ENCODE measurements at regions not wholly inside any gene's neighbourhood (a gene's known extent, or its start where the extent isn't known, plus 50 kb on each side); places are given as distances from the start of the nearest gene placed in this dataset.

GRCh38 chr6:80482056-80482455, 375.6 kb downstream of the BCKDHB start:
- TF ChIP-seq EZH2 (IDR thresholded peaks at IDR 0.05; ENCODE audit: insufficient read depth, poor library complexity, severe bottlenecking) (no peak), EZH2phosphoT487 (IDR thresholded peaks at IDR 0.05; ENCODE audit: insufficient read depth, low read depth) (no peak)
- no peak overlapping the region for H2AFZ ChIP-seq
- no peaks in the 10 kb centered on the region for H3K9me3 ChIP-seq (ENCODE audit: low read depth)
- H3K4me3 ChIP-seq = no peak overlapping the region
- no peak for DNase-seq
- H3K36me3 ChIP-seq (ENCODE audit: low read depth) = no peaks in the 10 kb centered on the region
- in situ Hi-C loops (cut with MboI) = no loop called here
- H3K4me2 ChIP-seq (ENCODE audit: unreplicated experiment) = no peak overlapping the region
- peaks cover 10% of the 10 kb centered on the region; the same call in 1 of the 2 replicates for H3F3A ChIP-seq (ENCODE audit: insufficient read depth)
- no peaks in the 10 kb centered on the region for H4K20me1 ChIP-seq (ENCODE audit: insufficient read depth)
- no peak overlapping the region for H3K27ac ChIP-seq
- H3K27me3 ChIP-seq (replicated peaks; ENCODE audit: insufficient read depth) = no peaks in the 10 kb centered on the region
- H3K79me2 ChIP-seq (ENCODE audit: insufficient read depth) = no peaks in the 10 kb centered on the region
- 94 to 95% methylated on average over 3 of the region's 3 CpGs for WGBS, 2 experiments (ENCODE audit: low coverage in 1 of 2, low lambda C conversion rate in 2 of 2, missing lambda C conversion rate in 2 of 2)
- H3K4me1 ChIP-seq (ENCODE audit: insufficient read depth) = peaks cover 28% of the 10 kb centered on the region
- H3K9me2 ChIP-seq (ENCODE audit: insufficient read depth) = no peaks in the 10 kb centered on the region
- H3K9ac ChIP-seq = no peak overlapping the region

GRCh38 chr6:80480421-80481157, 374.1 kb downstream of the BCKDHB start:
- in situ Hi-C loops (cut with MboI) = no loop called here
- Histone ChIP-seq H3K36me3 (ENCODE audit: low read depth) (no peaks in the 10 kb centered on the region), H3K4me1 (ENCODE audit: insufficient read depth) (peaks cover 29% of the 10 kb centered on the region), H3K4me2 (ENCODE audit: unreplicated experiment) (peak overlapping the region; percentile 9), H3K4me3 (no peak overlapping the region), H3K27ac (no peak overlapping the region), H3F3A (ENCODE audit: insufficient read depth) (peaks cover 10% of the 10 kb centered on the region; the same call in 1 of the 2 replicates), H3K9me2 (ENCODE audit: insufficient read depth) (no peaks in the 10 kb centered on the region), H3K9ac (no peak overlapping the region), H3K27me3 (replicated peaks; ENCODE audit: insufficient read depth) (no peaks in the 10 kb centered on the region), H4K20me1 (ENCODE audit: insufficient read depth) (no peaks in the 10 kb centered on the region), H3K9me3 (ENCODE audit: low read depth) (no peaks in the 10 kb centered on the region), H2AFZ (peak overlapping the region; percentile 53), H3K79me2 (ENCODE audit: insufficient read depth) (no peaks in the 10 kb centered on the region)
- TF ChIP-seq EZH2 (IDR thresholded peaks at IDR 0.05; ENCODE audit: insufficient read depth, poor library complexity, severe bottlenecking) (no peak), EZH2phosphoT487 (IDR thresholded peaks at IDR 0.05; ENCODE audit: insufficient read depth, low read depth) (no peak)
- DNase-seq = no peak

GRCh38 chr6:80478030-80478429, 371.6 kb downstream of the BCKDHB start:
- Histone ChIP-seq H3K79me2 (ENCODE audit: insufficient read depth) (no peaks in the 10 kb centered on the region), H3K36me3 (ENCODE audit: low read depth) (no peaks in the 10 kb centered on the region), H3K4me2 (ENCODE audit: unreplicated experiment) (peak overlapping the region; percentile 13), H3K4me3 (no peak overlapping the region), H3K9ac (no peak overlapping the region), H3F3A (ENCODE audit: insufficient read depth) (peaks cover 10% of the 10 kb centered on the region; the same call in 1 of the 2 replicates), H3K9me2 (ENCODE audit: insufficient read depth) (no peaks in the 10 kb centered on the region), H3K9me3 (ENCODE audit: low read depth) (no peaks in the 10 kb centered on the region), H3K27ac (no peak overlapping the region), H3K27me3 (replicated peaks; ENCODE audit: insufficient read depth) (no peaks in the 10 kb centered on the region), H4K20me1 (ENCODE audit: insufficient read depth) (no peaks in the 10 kb centered on the region), H3K4me1 (ENCODE audit: insufficient read depth) (peaks cover 33% of the 10 kb centered on the region), H2AFZ (peak overlapping the region; percentile 17; the same call in 1 of the 2 replicates)
- 91 to 93% methylated on average over 1 of the region's 1 CpG for WGBS, 2 experiments (ENCODE audit: low coverage in 1 of 2, low lambda C conversion rate in 2 of 2, missing lambda C conversion rate in 2 of 2)
- in situ Hi-C loops (cut with MboI) = no loop called here
- DNase-seq = no peak
- TF ChIP-seq EZH2 (IDR thresholded peaks at IDR 0.05; ENCODE audit: insufficient read depth, poor library complexity, severe bottlenecking) (no peak), EZH2phosphoT487 (IDR thresholded peaks at IDR 0.05; ENCODE audit: insufficient read depth, low read depth) (no peak)

- no peak overlapping the region for H3K9ac ChIP-seq
- H3K79me2 ChIP-seq (ENCODE audit: insufficient read depth) = no peaks in the 10 kb centered on the region
- DNase-seq = no peak
- in situ Hi-C loops (cut with MboI) = no loop called here
- peaks cover 37% of the 10 kb centered on the region for H3K4me1 ChIP-seq (ENCODE audit: insufficient read depth)
- no peaks in the 10 kb centered on the region for H3K9me2 ChIP-seq (ENCODE audit: insufficient read depth)
- peak overlapping the region; percentile 18 for H2AFZ ChIP-seq
- H3K4me3 ChIP-seq = no peak overlapping the region
- no peaks in the 10 kb centered on the region for H3K36me3 ChIP-seq (ENCODE audit: low read depth)
- peaks cover 10% of the 10 kb centered on the region; the same call in 1 of the 2 replicates for H3F3A ChIP-seq (ENCODE audit: insufficient read depth)
- H3K4me2 ChIP-seq (ENCODE audit: unreplicated experiment) = peak overlapping the region; percentile 13
- WGBS, 2 experiments (ENCODE audit: low coverage in 1 of 2, low lambda C conversion rate in 2 of 2, missing lambda C conversion rate in 2 of 2) = 60 to 63% methylated on average over 3 of the region's 3 CpGs
- H3K9me3 ChIP-seq (ENCODE audit: low read depth) = no peaks in the 10 kb centered on the region
- H3K27me3 ChIP-seq (replicated peaks; ENCODE audit: insufficient read depth) = no peaks in the 10 kb centered on the region
- H4K20me1 ChIP-seq (ENCODE audit: insufficient read depth) = no peaks in the 10 kb centered on the region
- TF ChIP-seq EZH2 (IDR thresholded peaks at IDR 0.05; ENCODE audit: insufficient read depth, poor library complexity, severe bottlenecking) (no peak), EZH2phosphoT487 (IDR thresholded peaks at IDR 0.05; ENCODE audit: insufficient read depth, low read depth) (no peak)
- H3K27ac ChIP-seq = no peak overlapping the region
Observed at GRCh38 chr6:80477591-80477990, 371.1 kb downstream of the BCKDHB start.

All from GM23248 (cell line).